ENCODE measurements at regions not wholly inside any gene's neighbourhood (a gene's known extent, or its start where the extent isn't known, plus 50 kb on each side); places are given as distances from the start of the nearest gene placed in this dataset.
"Not testable (repeated sequence)": the region's sequence is repeated elsewhere in the genome, so short reads cannot be mapped to it uniquely, and the experiment has no call there.

GRCh38 chr2:195552581-195552980 is 104.4 kb upstream of the SLC39A10 start:
- no peak for DNase-seq (ENCODE audit: low spot score in 2 of 2)
- Mint-ChIP-seq H3K27ac (peak overlapping the region; percentile 4 to 50), H3K9me3 (peaks cover 16 to 34% of the 10 kb centered on the region in 2 donors), H3K36me3 (peaks cover 22 to 74% of the 10 kb centered on the region in 2 donors)
- ATAC-seq, result peak; percentile 13

DNA sequence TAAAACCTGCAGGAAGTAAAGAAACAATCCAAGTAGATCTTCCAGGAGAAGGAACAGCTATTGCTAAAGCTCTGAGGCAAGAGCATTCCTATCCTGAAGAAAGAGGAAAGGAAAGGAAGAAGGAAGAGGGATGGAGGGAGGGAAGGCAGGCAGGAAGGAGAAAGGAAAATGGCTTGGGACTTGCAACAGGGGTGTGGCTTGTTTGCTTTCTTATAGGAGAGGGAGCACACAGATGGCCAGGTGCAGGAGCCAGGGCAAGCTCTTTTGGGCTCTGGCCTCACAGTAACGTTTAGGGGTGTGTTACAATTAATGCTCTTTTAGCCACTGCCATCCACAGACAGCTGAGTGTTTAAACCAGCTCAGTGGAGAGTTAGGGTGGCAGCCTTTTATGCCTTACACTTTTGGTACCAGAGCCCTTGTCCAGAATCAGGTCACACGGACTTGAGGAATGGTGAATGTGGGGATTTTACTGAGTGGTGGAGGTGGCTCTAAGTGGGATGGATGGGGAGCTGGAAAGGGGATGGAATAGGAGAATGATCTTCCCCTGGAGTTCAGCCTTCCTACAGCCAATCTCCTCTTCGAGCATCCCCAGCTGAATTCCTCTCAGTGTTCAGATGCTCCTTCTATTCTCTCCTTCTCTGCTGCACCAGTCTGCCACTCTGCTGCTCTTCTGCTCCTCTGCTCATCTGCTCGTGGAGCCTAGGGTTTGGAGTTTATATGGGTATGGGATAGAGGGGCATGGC is 108.7 kb upstream of the SLC39A10 start:
- H3K36me3 Mint-ChIP-seq, result peaks cover 22 to 59% of the 10 kb centered on the region in 2 donors
- ATAC-seq, result no peak
- no peak for DNase-seq (ENCODE audit: low spot score in 2 of 2)
- H3K9me3 Mint-ChIP-seq, result peaks cover 19 to 32% of the 10 kb centered on the region in 2 donors
- peak overlapping the region in 1 of 2 donors; percentile 89 for H3K27ac Mint-ChIP-seq

DNA sequence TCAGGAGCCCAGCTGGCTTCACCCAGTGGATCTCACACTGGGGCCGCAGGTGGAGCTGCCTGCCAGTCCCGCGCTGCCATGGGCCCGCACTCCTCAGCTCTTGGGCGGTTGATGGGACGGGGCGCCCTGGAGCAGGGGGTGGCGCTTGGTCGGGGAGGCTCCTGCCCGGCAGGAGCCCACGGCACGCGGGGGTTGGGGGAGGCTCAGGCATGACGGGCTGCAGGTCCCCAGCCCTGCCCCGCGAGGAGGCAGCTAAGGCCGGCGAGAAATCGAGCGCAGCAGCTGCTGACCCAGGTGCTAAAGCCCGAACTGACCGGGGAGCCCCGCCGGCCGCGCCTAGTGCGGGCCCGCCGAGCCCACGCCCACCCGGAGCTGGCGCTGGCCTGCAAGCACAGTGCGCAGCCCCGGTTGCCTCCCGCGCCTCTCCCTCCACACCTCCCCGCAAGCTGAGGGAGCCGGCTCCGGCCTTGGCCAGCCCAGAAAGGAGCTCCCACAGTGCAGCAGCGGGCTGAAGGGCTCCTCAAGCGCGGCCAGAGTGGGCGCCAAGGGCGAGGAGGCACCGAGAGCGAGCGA is 109.7 kb upstream of the SLC39A10 start:
- not testable (repeated sequence) for H3K27ac Mint-ChIP-seq; ATAC-seq; DNase-seq (ENCODE audit: low spot score in 2 of 2)
- peaks cover 21 to 23% of the 10 kb centered on the region in 2 donors for H3K9me3 Mint-ChIP-seq
- H3K36me3 Mint-ChIP-seq, result peaks cover 23 to 57% of the 10 kb centered on the region in 2 donors

- ATAC-seq (no peak), DNase-seq (ENCODE audit: low spot score in 2 of 2) (no peak)
- H3K36me3 Mint-ChIP-seq, result peaks cover 23 to 57% of the 10 kb centered on the region in 2 donors
Measured at GRCh38 chr2:195545811-195546210, 111.2 kb upstream of the SLC39A10 start.

DNA sequence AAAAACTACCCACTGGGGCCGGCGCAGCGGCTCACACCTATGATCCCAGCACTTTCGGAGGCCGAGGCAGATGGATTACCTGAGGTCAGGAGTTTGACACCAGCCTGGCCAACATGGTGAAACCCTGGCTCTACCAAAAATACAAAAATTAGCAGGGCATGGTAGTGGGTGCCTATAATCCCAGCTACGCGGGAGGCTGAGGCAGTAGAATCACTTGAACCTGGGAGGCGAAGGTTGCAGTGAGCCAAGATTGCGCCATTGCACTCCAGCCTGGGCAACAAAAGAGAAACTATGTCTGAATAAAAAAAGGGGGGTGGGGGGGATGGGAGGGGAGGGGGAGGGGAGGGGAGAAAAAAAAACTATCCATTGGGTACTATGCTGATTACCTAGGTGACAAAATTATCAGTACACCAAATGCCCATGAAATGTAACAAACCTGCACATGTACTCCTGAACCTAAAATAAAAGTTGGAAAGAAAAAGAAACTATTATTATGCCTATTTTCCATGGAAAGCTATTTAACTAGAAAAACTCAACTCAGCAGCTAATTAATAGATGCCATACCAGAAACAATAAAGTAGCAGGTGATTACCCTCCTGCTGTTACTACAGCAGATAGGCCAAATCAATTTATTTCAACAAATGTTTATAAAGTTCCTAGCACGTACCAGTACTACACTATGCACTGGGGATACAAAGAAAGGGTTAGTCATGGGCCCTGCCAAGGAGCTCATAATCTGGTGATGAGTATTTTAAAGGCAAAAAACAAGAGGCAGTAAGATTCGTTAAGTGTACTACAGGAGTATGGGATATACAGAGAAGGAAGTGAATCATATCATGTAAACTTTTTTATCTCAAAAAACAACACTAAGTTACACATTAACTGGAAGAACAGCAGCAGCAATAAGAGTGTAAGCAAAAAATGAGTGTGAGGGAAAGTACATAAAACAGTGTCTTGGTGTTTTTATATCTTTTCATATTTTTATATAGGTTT is 112.8 kb upstream of the SLC39A10 start:
- Mint-ChIP-seq H3K36me3 (peaks cover 18 to 54% of the 10 kb centered on the region in 2 donors), H3K9me3 (peaks cover 13 to 33% of the 10 kb centered on the region in 2 donors), H3K27ac (peak overlapping the region; percentile 77 to 96)
- DNase-seq (ENCODE audit: low spot score in 2 of 2) (no peak), ATAC-seq (peak; percentile 97 to 100)

More at GRCh38 chr2:195545811-195546210, 111.2 kb upstream of the SLC39A10 start:
- H3K9me3 Mint-ChIP-seq, result peaks cover 17 to 28% of the 10 kb centered on the region in 2 donors
- H3K27ac Mint-ChIP-seq, result peak overlapping the region in 1 of 2 donors; percentile 96

- DNase-seq (ENCODE audit: low spot score in 2 of 2), result no peak
- peaks cover 13 to 54% of the 10 kb centered on the region in 2 donors for H3K36me3 Mint-ChIP-seq
- peak overlapping the region; percentile 69 to 82 for H3K27ac Mint-ChIP-seq
- ATAC-seq, result no peak
- H3K9me3 Mint-ChIP-seq, result peaks cover 8 to 25% of the 10 kb centered on the region in 2 donors
Measured at GRCh38 chr2:195543063-195543462, 114.0 kb upstream of the SLC39A10 start.

- DNase-seq (ENCODE audit: low spot score in 2 of 2), result no peak
- H3K9me3 Mint-ChIP-seq, result peaks cover 8 to 23% of the 10 kb centered on the region in 2 donors
- H3K27ac Mint-ChIP-seq, result peak overlapping the region; percentile 73 to 83
Measured at GRCh38 chr2:195542067-195542466, 115.0 kb upstream of the SLC39A10 start.

GRCh38 chr2:195538937-195539336 is 118.1 kb upstream of the SLC39A10 start:
- peak in 1 of 2 donors; percentile 36 for ATAC-seq
- Mint-ChIP-seq H3K27ac (peak overlapping the region; percentile 78 to 99), H3K9me3 (peaks cover 5 to 23% of the 10 kb centered on the region in 2 donors), H3K36me3 (peaks cover 13 to 53% of the 10 kb centered on the region in 2 donors)
- DNase-seq (ENCODE audit: low spot score in 2 of 2), result no peak

More at GRCh38 chr2:195542067-195542466, 115.0 kb upstream of the SLC39A10 start:
- peak in 1 of 2 donors; percentile 48 for ATAC-seq
- H3K36me3 Mint-ChIP-seq, result peaks cover 13 to 52% of the 10 kb centered on the region in 2 donors

DNA sequence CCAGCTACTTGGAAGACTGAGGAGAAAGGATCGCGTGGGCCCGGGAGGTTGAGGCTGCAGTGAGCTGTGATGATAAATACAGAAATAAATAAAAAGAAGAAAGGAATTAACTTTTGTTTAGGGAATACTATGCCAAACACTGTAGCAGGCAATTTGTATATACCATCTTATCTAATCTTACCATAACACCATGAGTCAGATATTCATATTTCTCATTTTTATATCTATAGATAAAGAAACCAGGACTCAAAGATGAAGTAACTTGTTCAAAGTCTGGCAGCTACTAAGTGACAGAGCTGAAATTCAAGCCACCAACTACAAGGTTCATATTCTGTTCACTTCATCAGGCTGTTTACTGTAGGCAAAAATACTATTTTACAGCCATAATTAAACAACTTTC is 119.2 kb upstream of the SLC39A10 start:
- DNase-seq (ENCODE audit: low spot score in 2 of 2) (no peak), ATAC-seq (no peak)
- Mint-ChIP-seq H3K36me3 (peaks cover 11 to 50% of the 10 kb centered on the region in 2 donors), H3K9me3 (peaks cover 3 to 23% of the 10 kb centered on the region in 2 donors), H3K27ac (peak overlapping the region in 1 of 2 donors; percentile 99)

GRCh38 chr2:195536906-195537305 is 120.1 kb upstream of the SLC39A10 start:
- DNase-seq (ENCODE audit: low spot score in 2 of 2) (no peak), ATAC-seq (no peak)
- Mint-ChIP-seq H3K36me3 (peaks cover 5 to 43% of the 10 kb centered on the region in 2 donors), H3K9me3 (peaks cover 0 to 20% of the 10 kb centered on the region in 2 donors), H3K27ac (peak overlapping the region; percentile 92 to 98)

GRCh38 chr2:195535911-195536522 is 121.0 kb upstream of the SLC39A10 start:
- H3K27ac Mint-ChIP-seq, result peak overlapping the region; percentile 92 to 98

GRCh38 chr2:195534971-195535370 is 122.1 kb upstream of the SLC39A10 start:
- Mint-ChIP-seq H3K9me3 (peaks cover 0 to 14% of the 10 kb centered on the region in 2 donors), H3K27ac (peak overlapping the region; percentile 96 to 98), H3K36me3 (peaks cover 0 to 40% of the 10 kb centered on the region in 2 donors)
- no peak for DNase-seq (ENCODE audit: low spot score in 2 of 2)
- ATAC-seq, result no peak

More at GRCh38 chr2:195535911-195536522, 121.0 kb upstream of the SLC39A10 start:
- DNase-seq (ENCODE audit: low spot score in 2 of 2), result peak; percentile 65 to 77
- Mint-ChIP-seq H3K9me3 (peaks cover 0 to 22% of the 10 kb centered on the region in 2 donors), H3K36me3 (peaks cover 0 to 40% of the 10 kb centered on the region in 2 donors)
- ATAC-seq, result peak; percentile 65 to 66

GRCh38 chr2:195533771-195534642 is 123.0 kb upstream of the SLC39A10 start:
- DNase-seq (ENCODE audit: low spot score in 2 of 2) (peak; percentile 61 to 75), ATAC-seq (peak; percentile 82 to 87)
- Mint-ChIP-seq H3K27ac (peak overlapping the region; percentile 96 to 98), H3K36me3 (peaks cover 0 to 43% of the 10 kb centered on the region in 2 donors), H3K9me3 (peaks cover 0 to 16% of the 10 kb centered on the region in 2 donors)

GRCh38 chr2:195532628-195533271 is 124.3 kb upstream of the SLC39A10 start:
- H3K36me3 Mint-ChIP-seq, result peaks cover 0 to 33% of the 10 kb centered on the region in 2 donors
- ATAC-seq (peak in 1 of 2 donors; percentile 16), DNase-seq (ENCODE audit: low spot score in 2 of 2) (no peak)
- H3K27ac Mint-ChIP-seq, result peak overlapping the region; percentile 96 to 98
- H3K9me3 Mint-ChIP-seq, result peaks cover 0 to 13% of the 10 kb centered on the region in 2 donors
